ENCODE measurements at regions not wholly inside any gene's neighbourhood (a gene's known extent, or its start where the extent isn't known, plus 50 kb on each side); places are given as distances from the start of the nearest gene placed in this dataset.
"Not testable (repeated sequence)": the region's sequence is repeated elsewhere in the genome, so short reads cannot be mapped to it uniquely, and the experiment has no call there.

GRCh38 chr21:29396951-29397455 is 98.3 kb downstream of the BACH1 start:
- DNase-seq, result no peak

- no peak for DNase-seq
Measured at GRCh38 chr21:29403301-29403700, 104.6 kb downstream of the BACH1 start.

- DNase-seq, result no peak
Measured at GRCh38 chr21:29403922-29404538, 105.3 kb downstream of the BACH1 start.

GRCh38 chr21:29405503-29406122 is 106.9 kb downstream of the BACH1 start:
- no peak for DNase-seq

GRCh38 chr21:29406385-29406784 is 107.7 kb downstream of the BACH1 start:
- DNase-seq, result no peak

GRCh38 chr21:29407571-29407970 is 108.8 kb downstream of the BACH1 start:
- DNase-seq, result no peak

- no peak for DNase-seq
Measured at GRCh38 chr21:29413683-29414082, 115.0 kb downstream of the BACH1 start.

GRCh38 chr21:29416268-29416667 is 117.5 kb downstream of the BACH1 start:
- DNase-seq, result no peak

- DNase-seq, result no peak
Measured at GRCh38 chr21:29418813-29419212, 120.1 kb downstream of the BACH1 start.

- DNase-seq, result no peak
Measured at GRCh38 chr21:29419422-29419821, 120.7 kb downstream of the BACH1 start.

GRCh38 chr21:29423099-29423870 is 124.6 kb downstream of the BACH1 start:
- no peak for DNase-seq

GRCh38 chr21:29424728-29425127 is 126.0 kb downstream of the BACH1 start:
- DNase-seq, result no peak

GRCh38 chr21:29429218-29429617 is 130.5 kb downstream of the BACH1 start:
- no peak for DNase-seq

- DNase-seq, result no peak
Measured at GRCh38 chr21:29430030-29430429, 131.3 kb downstream of the BACH1 start.

- DNase-seq, result no peak
Measured at GRCh38 chr21:29430576-29430975, 131.9 kb downstream of the BACH1 start.

- DNase-seq, result no peak
Measured at GRCh38 chr21:29431178-29431577, 132.5 kb downstream of the BACH1 start.

- DNase-seq, result no peak
Measured at GRCh38 chr21:29431680-29432079, 133.0 kb downstream of the BACH1 start.

- DNase-seq, result no peak
Measured at GRCh38 chr21:29433366-29434059, 134.8 kb downstream of the BACH1 start.

GRCh38 chr21:29434081-29434480 is 135.4 kb downstream of the BACH1 start:
- DNase-seq, result no peak

GRCh38 chr21:29434982-29435381 is 136.3 kb downstream of the BACH1 start:
- not testable (repeated sequence) for DNase-seq

- no peak for DNase-seq
Measured at GRCh38 chr21:29436143-29436542, 137.4 kb downstream of the BACH1 start.

GRCh38 chr21:29436650-29437049 is 137.9 kb downstream of the BACH1 start:
- no peak for DNase-seq

GRCh38 chr21:29441651-29442050 is 142.9 kb downstream of the BACH1 start:
- no peak for DNase-seq
